ENCODE measurements at regions not wholly inside any gene's neighbourhood (a gene's known extent, or its start where the extent isn't known, plus 50 kb on each side); places are given as distances from the start of the nearest gene placed in this dataset.

DNA sequence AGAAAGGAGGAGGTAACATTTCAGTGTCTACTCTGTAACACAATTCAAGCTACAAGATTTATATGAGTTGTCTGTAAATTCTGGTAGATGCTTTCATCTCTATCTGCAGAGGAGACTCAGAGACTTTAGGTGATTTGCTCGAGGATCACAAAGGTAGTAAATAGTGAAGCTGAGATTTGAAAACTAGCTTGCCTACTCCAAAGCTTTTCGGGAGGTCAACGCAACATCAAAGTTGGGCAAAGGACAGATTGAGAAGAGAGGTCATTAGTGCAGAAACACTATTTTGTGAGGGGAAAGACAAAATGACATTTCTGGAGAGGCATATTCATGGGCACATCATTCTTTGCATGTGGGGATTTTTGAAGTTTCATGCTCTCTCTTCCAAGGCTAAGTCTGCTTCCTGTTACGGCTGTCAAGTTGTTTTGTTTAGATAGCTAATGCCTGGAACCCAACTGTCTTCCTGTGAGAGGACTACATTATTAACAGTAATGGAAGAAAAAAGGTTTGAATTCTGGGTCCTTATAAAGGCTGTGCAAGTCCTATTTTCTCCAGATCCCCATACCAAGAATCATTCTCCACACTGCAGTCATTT lies 413.5 kb upstream of the ZNF462 start:
- TF ChIP-seq SUZ12 (IDR thresholded peaks at IDR 0.05; ENCODE audit: extremely low read depth, insufficient read depth, insufficient read length) (no peak), YY1 (IDR thresholded peaks at IDR 0.05; ENCODE audit: insufficient read depth, insufficient read length) (no peak), ZNF274 (IDR thresholded peaks at IDR 0.05; ENCODE audit: low read depth, low read length) (no peak)
